Hematopoietic multipotent progenitor cell treated with erythropoietin and hydrocortisone succinate and interleukin-3 and kit ligand, for 15 days (in vitro differentiated cells): ENCODE measurements at regions not wholly inside any gene's neighbourhood (a gene's known extent, or its start where the extent isn't known, plus 50 kb on each side); places are given as distances from the start of the nearest gene placed in this dataset.

ENCODE experiments used
- DNase-seq: peaks from one replicate; pipeline ENCODE4 v3.0.0-alpha.2; 2015; ENCODE audit warnings: low spot score

- DNase-seq = no peak
These were observed 267.1 kb downstream of the ADGB start for GRCh38 chr6:146865756-146866379.

- DNase-seq = no peak
These were observed 268.1 kb downstream of the ADGB start for GRCh38 chr6:146866731-146867414.

- DNase-seq = no peak
These were observed 270.0 kb downstream of the ADGB start for GRCh38 chr6:146868671-146869209.

- no peak for DNase-seq
These were observed 272.0 kb downstream of the ADGB start for GRCh38 chr6:146870760-146871159.

- DNase-seq = no peak
These were observed 273.0 kb downstream of the ADGB start for GRCh38 chr6:146871611-146872425.

GRCh38 chr6:146872426-146872785 lies 273.6 kb downstream of the ADGB start:
- DNase-seq = no peak

- no peak for DNase-seq
These were observed 275.7 kb downstream of the ADGB start for GRCh38 chr6:146874278-146875018.

GRCh38 chr6:146875927-146876270 lies 277.1 kb downstream of the ADGB start:
- no peak for DNase-seq

GRCh38 chr6:146876271-146877151 lies 277.7 kb downstream of the ADGB start:
- DNase-seq = peak; percentile 10

- no peak for DNase-seq
These were observed 279.6 kb downstream of the ADGB start for GRCh38 chr6:146878168-146878951.

- no peak for DNase-seq
These were observed 280.2 kb downstream of the ADGB start for GRCh38 chr6:146878952-146879340.

- DNase-seq = no peak
These were observed 280.8 kb downstream of the ADGB start for GRCh38 chr6:146879406-146880117.

GRCh38 chr6:146881228-146882181 lies 282.7 kb downstream of the ADGB start:
- DNase-seq = no peak

GRCh38 chr6:146883640-146884531 lies 285.1 kb downstream of the ADGB start:
- DNase-seq = no peak

- no peak for DNase-seq
These were observed 286.0 kb downstream of the ADGB start for GRCh38 chr6:146884728-146885127.

GRCh38 chr6:146885708-146886457 lies 287.1 kb downstream of the ADGB start:
- DNase-seq = no peak
